Duodenal mucosa (tissue), 2 donors: ENCODE measurements at regions not wholly inside any gene's neighbourhood (a gene's known extent, or its start where the extent isn't known, plus 50 kb on each side); places are given as distances from the start of the nearest gene placed in this dataset.
"Not testable (repeated sequence)": the region's sequence is repeated elsewhere in the genome, so short reads cannot be mapped to it uniquely, and the experiment has no call there.

Source experiments
- H3K27ac ChIP-seq: one replicate; pipeline ENCODE4 v1.7.0; 2013; ENCODE audit warnings: low read depth, low read length
- H3K27me3 ChIP-seq, 2 donors: one replicate each; pipeline ENCODE4 v1.7.0; 2013; ENCODE audit warnings: low read length in 2 of 2, control low read depth in 1 of 2; ENCODE audit not compliant: insufficient read depth in 2 of 2, control insufficient read depth in 1 of 2
- H3K36me3 ChIP-seq, 2 donors: one replicate each; pipeline ENCODE4 v1.7.0; 2013; ENCODE audit warnings: low read length in 2 of 2, control low read depth in 1 of 2; ENCODE audit not compliant: insufficient read depth in 2 of 2, control insufficient read depth in 1 of 2
- H3K4me1 ChIP-seq, 2 donors: one replicate each; pipeline ENCODE4 v1.7.0; 2013; ENCODE audit warnings: low read length in 2 of 2, control low read depth in 1 of 2; ENCODE audit not compliant: insufficient read depth in 2 of 2, control insufficient read depth in 1 of 2
- H3K4me3 ChIP-seq, 2 donors: one replicate each; pipeline ENCODE4 v1.7.0; 2013; ENCODE audit warnings: low read length in 2 of 2, low read depth in 1 of 2
- H3K9ac ChIP-seq, 2 donors: one replicate each; pipeline ENCODE4 v1.7.0; 2013; ENCODE audit warnings: low read length in 2 of 2, low read depth in 1 of 2
- H3K9me3 ChIP-seq, 2 donors: one replicate each; pipeline ENCODE4 v1.7.0; 2013; ENCODE audit warnings: low read length in 2 of 2, control low read depth in 1 of 2; ENCODE audit not compliant: control insufficient read depth in 1 of 2

DNA sequence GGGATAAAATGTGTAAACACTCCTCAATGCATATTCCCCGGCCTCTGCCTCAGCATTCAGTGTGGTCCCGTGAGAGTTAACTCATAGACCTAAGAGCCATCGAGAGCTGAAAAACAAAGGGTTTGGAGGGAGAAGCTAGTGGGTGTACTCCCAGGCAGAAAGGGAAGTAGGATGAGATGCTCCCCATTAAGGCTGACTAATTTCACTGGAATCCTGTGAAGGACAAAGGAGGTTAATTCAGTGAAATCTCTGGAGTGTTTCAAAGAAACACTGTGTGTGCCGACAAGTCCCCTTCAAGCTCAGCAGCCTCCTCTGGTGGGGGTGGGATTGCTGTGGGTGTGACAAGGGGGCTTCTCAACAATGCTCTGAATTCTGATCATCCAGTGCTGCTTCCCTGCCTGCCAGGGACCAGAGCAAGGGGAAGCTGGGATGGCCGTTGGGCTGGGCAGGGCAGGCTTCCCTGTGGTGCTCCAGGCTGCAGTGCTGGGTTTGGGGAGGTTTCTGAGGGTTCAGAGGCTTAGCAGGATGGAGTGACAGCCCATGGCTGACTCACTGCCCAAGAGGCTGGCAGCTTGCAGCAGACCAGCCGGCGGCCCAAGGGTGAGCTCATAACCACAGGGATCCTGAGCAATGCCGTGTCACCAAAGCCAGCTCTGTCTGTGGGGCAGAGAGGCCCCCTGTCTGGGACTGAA, 61.4 kb upstream of the BMAL1 start:
- H3K4me3 ChIP-seq = no peak overlapping the region
- H3K27me3 ChIP-seq = no peaks in the 10 kb centered on the region
- H3K9ac ChIP-seq = no peak overlapping the region
- H3K27ac ChIP-seq = no peak overlapping the region
- no peaks in the 10 kb centered on the region for H3K36me3 ChIP-seq
- H3K4me1 ChIP-seq = no peaks in the 10 kb centered on the region
- H3K9me3 ChIP-seq = no peaks in the 10 kb centered on the region

- no peaks in the 10 kb centered on the region for H3K4me1 ChIP-seq
- no peak overlapping the region for H3K4me3 ChIP-seq
These were observed 60.9 kb upstream of the BMAL1 start for GRCh38 chr11:13216711-13217075.

GRCh38 chr11:13218685-13219084, 58.9 kb upstream of the BMAL1 start:
- H3K36me3 ChIP-seq, H3K27me3 ChIP-seq, H3K9me3 ChIP-seq, H3K9ac ChIP-seq, H3K4me3 ChIP-seq, H3K27ac ChIP-seq, H3K4me1 ChIP-seq: not testable (repeated sequence)

More at GRCh38 chr11:13216711-13217075, 60.9 kb upstream of the BMAL1 start:
- Histone ChIP-seq H3K9ac (no peak overlapping the region), H3K9me3 (no peaks in the 10 kb centered on the region), H3K36me3 (no peaks in the 10 kb centered on the region), H3K27me3 (no peaks in the 10 kb centered on the region), H3K27ac (no peak overlapping the region)

DNA sequence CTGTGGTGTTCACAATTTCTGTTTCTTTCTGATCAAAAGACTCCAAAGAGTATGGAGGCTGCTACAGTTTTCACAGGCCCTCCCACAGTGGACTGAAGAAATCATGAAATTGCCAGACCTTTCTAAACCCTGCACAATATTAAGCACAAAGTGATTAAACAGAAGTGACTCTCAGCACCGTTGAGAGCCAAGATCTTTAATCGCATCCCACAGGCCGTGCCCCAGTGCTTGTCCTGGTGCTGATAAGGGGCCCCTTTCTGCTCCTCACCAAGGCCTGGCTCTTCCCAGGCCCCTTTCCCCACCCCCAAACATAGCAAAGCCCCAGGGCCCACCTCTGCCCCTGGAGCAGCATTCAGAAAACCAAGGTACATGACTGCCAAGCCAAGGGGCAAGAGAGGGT, 57.4 kb upstream of the BMAL1 start:
- H3K27me3 ChIP-seq = no peaks in the 10 kb centered on the region
- H3K27ac ChIP-seq = no peak overlapping the region
- no peak overlapping the region for H3K4me3 ChIP-seq
- H3K9ac ChIP-seq = no peak overlapping the region
- no peaks in the 10 kb centered on the region for H3K9me3 ChIP-seq
- H3K4me1 ChIP-seq = no peaks in the 10 kb centered on the region
- H3K36me3 ChIP-seq = no peaks in the 10 kb centered on the region

DNA sequence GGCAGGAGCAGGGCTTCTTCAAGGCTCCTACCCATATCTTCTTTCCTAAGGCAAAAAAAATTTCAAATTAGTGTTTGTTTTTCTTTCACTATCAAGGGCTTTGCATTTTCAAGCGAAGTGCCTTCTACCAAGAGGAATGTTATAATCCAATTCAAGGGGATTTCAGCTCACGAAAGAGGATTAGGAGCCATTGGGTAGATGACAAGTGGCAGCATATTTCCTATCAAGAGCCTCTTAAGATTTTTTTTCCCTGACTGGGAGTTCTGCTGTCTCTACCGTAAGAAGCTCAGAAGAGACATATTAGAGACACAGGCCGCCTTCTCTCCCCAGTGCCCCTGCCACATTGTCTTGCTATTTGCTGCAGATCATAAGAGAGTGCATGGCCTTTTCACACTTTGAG, 55.9 kb upstream of the BMAL1 start:
- H3K4me3 ChIP-seq = no peak overlapping the region
- H3K9ac ChIP-seq = no peak overlapping the region
- H3K27me3 ChIP-seq = no peaks in the 10 kb centered on the region
- H3K36me3 ChIP-seq = no peaks in the 10 kb centered on the region
- H3K4me1 ChIP-seq = no peaks in the 10 kb centered on the region
- no peak overlapping the region for H3K27ac ChIP-seq
- H3K9me3 ChIP-seq = no peaks in the 10 kb centered on the region

DNA sequence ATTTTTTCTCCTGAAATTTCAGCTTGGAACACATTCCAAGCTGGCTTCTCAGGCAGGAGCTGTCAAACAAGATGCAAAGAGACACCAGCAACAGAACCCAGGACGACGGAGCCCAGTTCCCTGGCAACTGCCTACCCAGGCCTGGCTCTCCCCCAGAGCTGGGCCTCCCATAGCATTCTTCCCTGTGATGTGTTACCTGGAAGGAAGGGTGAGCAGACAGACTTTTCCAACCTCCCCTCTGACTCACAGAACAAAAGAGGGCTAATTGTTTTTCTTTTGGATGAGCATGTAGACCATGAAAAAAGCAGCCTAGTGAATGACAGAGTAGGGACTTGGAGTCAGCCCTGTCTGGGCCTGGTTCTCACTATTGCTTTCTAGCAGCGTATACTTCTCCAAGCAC, 55.3 kb upstream of the BMAL1 start:
- H3K4me3 ChIP-seq = no peak overlapping the region
- no peaks in the 10 kb centered on the region for H3K9me3 ChIP-seq
- H3K9ac ChIP-seq = no peak overlapping the region
- no peaks in the 10 kb centered on the region for H3K4me1 ChIP-seq
- no peak overlapping the region for H3K27ac ChIP-seq
- H3K36me3 ChIP-seq = no peaks in the 10 kb centered on the region
- H3K27me3 ChIP-seq = no peaks in the 10 kb centered on the region

GRCh38 chr11:13223112-13223511, 54.5 kb upstream of the BMAL1 start:
- no peaks in the 10 kb centered on the region for H3K36me3 ChIP-seq
- H3K4me1 ChIP-seq = no peaks in the 10 kb centered on the region
- no peak overlapping the region for H3K9ac ChIP-seq
- H3K4me3 ChIP-seq = no peak overlapping the region
- no peaks in the 10 kb centered on the region for H3K9me3 ChIP-seq
- no peak overlapping the region for H3K27ac ChIP-seq
- peaks cover 0 to 3% of the 10 kb centered on the region in 2 donors for H3K27me3 ChIP-seq

GRCh38 chr11:13224324-13224723, 53.3 kb upstream of the BMAL1 start:
- Histone ChIP-seq H3K27me3 (peaks cover 0 to 3% of the 10 kb centered on the region in 2 donors), H3K36me3 (no peaks in the 10 kb centered on the region), H3K9ac (no peak overlapping the region), H3K9me3 (no peaks in the 10 kb centered on the region), H3K4me3 (no peak overlapping the region), H3K27ac (no peak overlapping the region), H3K4me1 (peaks cover 0 to 6% of the 10 kb centered on the region in 2 donors)

- Histone ChIP-seq H3K4me3 (no peak overlapping the region), H3K9me3 (no peaks in the 10 kb centered on the region), H3K36me3 (no peaks in the 10 kb centered on the region), H3K9ac (no peak overlapping the region), H3K27ac (no peak overlapping the region), H3K4me1 (peaks cover 0 to 6% of the 10 kb centered on the region in 2 donors), H3K27me3 (peaks cover 2 to 3% of the 10 kb centered on the region in 2 donors)
These were observed 52.3 kb upstream of the BMAL1 start for GRCh38 chr11:13225038-13226001.

DNA sequence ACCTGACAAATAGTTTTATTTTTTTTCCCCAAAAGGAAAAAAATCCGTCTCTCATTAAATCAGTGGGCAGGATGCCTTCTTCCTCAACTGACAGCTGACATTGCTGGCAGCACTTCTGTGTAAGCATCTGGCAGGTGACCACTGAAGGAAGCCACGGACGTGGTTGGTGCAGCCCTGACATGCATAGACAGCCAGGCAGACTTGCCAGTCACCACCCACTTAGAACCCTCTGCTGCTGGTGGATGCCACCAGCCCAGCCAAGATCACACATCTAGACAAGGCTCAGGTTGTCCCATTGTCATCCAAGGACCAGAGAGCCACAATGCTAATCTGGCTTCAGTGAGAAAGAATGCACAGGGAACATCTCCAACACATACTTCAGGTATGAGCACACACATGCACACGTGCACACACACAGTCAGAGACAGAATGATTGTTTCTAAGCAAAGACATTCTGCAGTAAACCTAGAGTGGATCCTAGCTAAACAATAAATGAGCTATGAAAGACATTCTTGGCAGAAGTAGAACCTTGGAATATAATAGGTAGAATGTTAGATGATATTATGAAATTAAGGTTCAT, 49.8 kb upstream of the BMAL1 start:
- no peak overlapping the region for H3K27ac ChIP-seq
- peaks cover 2 to 3% of the 10 kb centered on the region in 2 donors for H3K27me3 ChIP-seq
- no peak overlapping the region for H3K9ac ChIP-seq
- H3K36me3 ChIP-seq = no peaks in the 10 kb centered on the region
- H3K4me3 ChIP-seq = no peak overlapping the region
- H3K9me3 ChIP-seq = no peaks in the 10 kb centered on the region
- H3K4me1 ChIP-seq = peaks cover 0 to 6% of the 10 kb centered on the region in 2 donors
